ENCODE measurements at regions not wholly inside any gene's neighbourhood (a gene's known extent, or its start where the extent isn't known, plus 50 kb on each side); places are given as distances from the start of the nearest gene placed in this dataset.

DNA sequence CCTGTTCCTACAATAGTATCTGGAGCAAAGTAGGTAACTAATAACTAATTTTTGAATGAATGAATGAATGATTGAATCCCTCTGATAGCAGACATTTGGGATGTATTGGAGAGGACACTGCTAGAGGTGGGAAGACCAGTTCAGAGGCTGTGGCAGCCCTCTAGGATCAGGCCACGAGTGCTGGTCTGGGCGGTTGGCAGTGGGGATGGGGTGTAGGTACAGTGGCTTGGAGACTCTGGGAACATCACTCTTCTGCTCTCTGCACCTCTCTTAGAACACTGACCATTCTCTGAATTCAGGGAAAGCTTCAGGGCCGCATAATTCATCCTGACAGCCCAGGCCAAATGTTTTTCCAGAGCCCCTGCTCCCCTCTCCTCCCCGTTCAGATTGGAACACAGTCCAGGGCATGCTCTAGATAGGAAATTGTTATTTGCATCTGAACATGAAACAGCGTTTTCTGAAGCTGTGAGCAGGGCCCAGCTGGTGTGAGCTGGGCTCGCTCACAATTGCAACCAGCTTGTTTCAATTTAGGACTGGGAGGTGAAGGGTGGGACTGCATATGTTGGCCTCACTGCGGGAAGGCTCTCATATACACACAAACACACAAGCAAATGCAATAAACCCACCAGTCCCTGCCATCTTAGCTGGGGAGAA lies 253.1 kb upstream of the USP24 start:
- Mint-ChIP-seq H3K36me3 (ENCODE audit: insufficient read depth) (no peaks in the 10 kb centered on the region), H3K9me3 (no peaks in the 10 kb centered on the region), H3K27ac (no peak overlapping the region), H3K4me3 (no peak overlapping the region), H3K4me1 (ENCODE audit: low read depth in 2 of 2) (no peaks in the 10 kb centered on the region), H3K27me3 (peaks cover 15 to 29% of the 10 kb centered on the region in 2 donors)
- ATAC-seq (replicated peaks), result no peak
- DNase-seq, result no peak

DNA sequence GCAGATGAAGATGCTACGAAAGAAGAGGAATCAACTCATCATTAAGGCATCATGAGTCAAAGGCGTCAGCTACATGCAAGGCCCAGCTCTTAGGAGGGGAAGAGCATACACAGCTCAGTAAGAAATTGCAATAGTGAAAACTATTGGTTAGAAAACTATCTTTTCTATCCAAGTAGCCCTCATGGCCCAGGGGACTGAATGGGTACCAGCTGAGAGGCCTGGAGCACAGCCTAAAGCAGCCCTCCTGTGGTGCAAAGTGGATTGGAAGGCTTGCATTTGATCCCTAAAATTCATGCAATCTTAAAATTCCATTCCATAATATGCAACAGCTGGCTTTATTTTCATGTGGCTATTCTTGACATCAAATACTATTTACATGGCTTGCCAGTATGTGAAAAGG lies 251.8 kb upstream of the USP24 start:
- Mint-ChIP-seq H3K4me3 (no peak overlapping the region), H3K9me3 (no peaks in the 10 kb centered on the region), H3K4me1 (ENCODE audit: low read depth in 2 of 2) (no peaks in the 10 kb centered on the region), H3K27me3 (peaks cover 5 to 17% of the 10 kb centered on the region in 2 donors), H3K36me3 (ENCODE audit: insufficient read depth) (no peaks in the 10 kb centered on the region), H3K27ac (no peak overlapping the region)
- DNase-seq (no peak), ATAC-seq (replicated peaks) (no peak)

DNA sequence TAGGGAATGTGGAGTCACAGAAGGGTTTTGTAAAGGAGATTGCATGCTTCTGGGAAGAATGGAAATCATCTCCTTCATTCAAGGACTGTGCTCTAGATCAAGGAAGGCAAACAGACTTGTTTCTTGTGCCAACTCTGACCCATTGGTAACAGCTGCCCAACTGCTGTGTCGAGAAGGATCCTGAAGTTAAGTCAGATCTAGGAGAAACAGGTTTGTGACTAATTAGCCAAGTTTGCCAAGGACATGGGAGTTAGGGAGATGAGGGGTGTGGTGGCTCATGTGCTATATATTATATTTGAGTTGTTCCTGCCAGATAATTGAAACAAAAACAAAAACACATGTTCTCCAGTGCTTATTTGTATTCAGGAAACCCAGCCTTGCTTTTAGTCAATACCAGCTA lies 251.2 kb upstream of the USP24 start:
- Mint-ChIP-seq H3K27me3 (peaks cover 5 to 17% of the 10 kb centered on the region in 2 donors), H3K4me1 (ENCODE audit: low read depth in 2 of 2) (no peaks in the 10 kb centered on the region), H3K27ac (no peak overlapping the region), H3K4me3 (no peak overlapping the region), H3K36me3 (ENCODE audit: insufficient read depth) (no peaks in the 10 kb centered on the region), H3K9me3 (no peaks in the 10 kb centered on the region)
- DNase-seq (no peak), ATAC-seq (replicated peaks) (no peak)

DNA sequence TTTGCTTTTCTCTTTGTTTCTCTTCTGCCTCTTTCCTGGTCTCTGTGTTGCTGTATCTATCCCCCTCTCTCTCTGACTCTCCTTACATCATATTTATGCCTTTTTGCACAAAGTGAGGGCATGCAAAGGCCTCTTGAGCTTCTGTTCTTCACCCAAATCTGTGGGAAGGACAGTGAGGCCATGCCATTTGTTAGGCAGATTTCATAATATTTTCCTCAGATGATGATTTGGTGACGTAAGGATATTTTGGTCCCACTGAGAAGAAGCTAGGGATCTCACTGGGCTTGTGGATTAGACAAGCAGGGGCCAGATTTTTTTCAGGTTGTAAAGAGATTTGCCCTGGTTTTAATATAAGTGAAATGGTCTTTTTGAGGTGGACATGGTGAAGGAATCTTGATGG lies 249.4 kb upstream of the USP24 start:
- Mint-ChIP-seq H3K4me1 (ENCODE audit: low read depth in 2 of 2) (no peaks in the 10 kb centered on the region), H3K27ac (no peak overlapping the region), H3K27me3 (peaks cover 11 to 17% of the 10 kb centered on the region in 2 donors), H3K36me3 (ENCODE audit: insufficient read depth) (no peaks in the 10 kb centered on the region), H3K9me3 (no peaks in the 10 kb centered on the region), H3K4me3 (no peak overlapping the region)
- DNase-seq, result no peak
- ATAC-seq (replicated peaks), result no peak

DNA sequence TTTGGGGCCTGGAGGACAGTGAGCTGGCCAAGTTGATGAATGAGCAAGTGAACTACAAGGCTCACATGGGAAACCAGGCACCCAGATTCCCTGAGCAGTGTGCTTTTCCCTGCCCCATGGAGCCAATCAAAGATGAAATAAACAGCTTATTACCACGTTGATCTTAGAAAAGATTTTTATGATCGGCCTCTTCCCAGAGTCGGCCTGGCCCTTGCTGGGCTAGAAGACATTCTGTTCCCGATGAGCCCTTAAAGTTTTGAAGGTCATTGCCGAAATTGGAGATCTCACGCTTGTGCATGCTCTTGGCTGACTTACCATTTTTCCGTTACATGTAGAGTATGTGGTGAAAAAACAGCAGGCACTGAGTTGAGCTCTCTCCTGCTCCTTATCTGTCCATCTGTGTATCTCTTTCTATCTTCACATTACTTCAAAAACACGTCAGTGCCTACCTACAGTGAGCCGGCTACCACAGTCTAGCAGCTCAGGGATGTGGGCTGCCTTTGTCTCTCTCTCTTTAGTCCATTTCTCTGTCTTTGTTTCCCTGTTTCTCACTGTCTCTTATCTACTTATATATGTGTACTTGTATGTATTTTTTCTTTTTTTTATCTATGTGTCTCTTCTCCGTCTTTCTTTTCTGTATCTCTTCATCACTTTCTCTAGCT lies 248.8 kb upstream of the USP24 start:
- no peaks in the 10 kb centered on the region for H3K9me3 Mint-ChIP-seq
- H3K27me3 Mint-ChIP-seq, result peaks cover 11 to 13% of the 10 kb centered on the region in 2 donors
- no peak overlapping the region for H3K4me3 Mint-ChIP-seq
- no peak for ATAC-seq (replicated peaks)
- no peak for DNase-seq
- no peaks in the 10 kb centered on the region for H3K4me1 Mint-ChIP-seq (ENCODE audit: low read depth in 2 of 2)
- H3K27ac Mint-ChIP-seq, result no peak overlapping the region
- no peaks in the 10 kb centered on the region for H3K36me3 Mint-ChIP-seq (ENCODE audit: insufficient read depth)

DNA sequence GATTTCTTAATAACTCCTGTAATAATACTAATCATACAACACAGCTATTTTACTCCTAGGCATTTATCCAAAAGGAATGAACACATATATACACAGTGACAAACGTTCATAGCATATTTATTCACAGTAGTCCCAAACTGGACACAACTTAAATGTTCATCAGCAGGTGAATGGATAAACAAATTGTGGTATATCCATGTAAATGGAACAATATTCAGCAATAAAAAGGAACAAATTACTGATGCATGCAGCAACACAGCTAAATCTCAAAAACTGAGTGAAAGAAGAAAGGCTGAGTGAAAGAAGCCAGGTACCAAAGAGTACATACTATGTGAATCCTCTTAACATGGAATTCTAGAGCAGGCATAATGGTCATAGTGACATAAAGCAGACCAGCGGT lies 242.7 kb upstream of the USP24 start:
- Mint-ChIP-seq H3K4me3 (no peak overlapping the region), H3K4me1 (ENCODE audit: low read depth in 2 of 2) (no peaks in the 10 kb centered on the region), H3K27ac (no peak overlapping the region), H3K27me3 (peaks cover 11 to 18% of the 10 kb centered on the region in 2 donors), H3K9me3 (peaks cover 5 to 6% of the 10 kb centered on the region in 2 donors), H3K36me3 (ENCODE audit: insufficient read depth) (no peaks in the 10 kb centered on the region)
- no peak for DNase-seq
- ATAC-seq (replicated peaks), result no peak

DNA sequence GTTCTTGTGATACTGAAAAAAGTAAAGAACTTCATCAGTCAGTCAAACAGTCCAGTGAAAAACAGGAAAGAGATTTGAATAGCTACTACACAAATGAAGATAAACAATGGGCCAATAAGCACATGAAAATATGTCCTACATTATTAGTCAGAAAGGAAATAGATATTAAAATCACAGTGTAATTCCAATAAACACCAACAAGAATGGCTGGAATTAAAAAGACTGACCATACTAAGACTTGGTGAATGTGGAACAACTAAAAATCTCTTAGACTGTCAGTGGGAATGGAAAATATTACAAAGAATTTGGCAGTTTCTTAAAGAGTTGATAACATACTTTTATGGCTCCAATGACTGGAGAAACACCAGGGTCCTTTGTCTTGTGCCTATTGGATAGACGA lies 241.8 kb upstream of the USP24 start:
- H3K4me3 Mint-ChIP-seq, result no peak overlapping the region
- no peak overlapping the region for H3K27ac Mint-ChIP-seq
- no peaks in the 10 kb centered on the region for H3K4me1 Mint-ChIP-seq (ENCODE audit: low read depth in 2 of 2)
- DNase-seq (no peak), ATAC-seq (replicated peaks) (no peak)
- H3K27me3 Mint-ChIP-seq, result peaks cover 17 to 18% of the 10 kb centered on the region in 2 donors
- no peaks in the 10 kb centered on the region for H3K36me3 Mint-ChIP-seq (ENCODE audit: insufficient read depth)
- H3K9me3 Mint-ChIP-seq, result peaks cover 5 to 6% of the 10 kb centered on the region in 2 donors

DNA sequence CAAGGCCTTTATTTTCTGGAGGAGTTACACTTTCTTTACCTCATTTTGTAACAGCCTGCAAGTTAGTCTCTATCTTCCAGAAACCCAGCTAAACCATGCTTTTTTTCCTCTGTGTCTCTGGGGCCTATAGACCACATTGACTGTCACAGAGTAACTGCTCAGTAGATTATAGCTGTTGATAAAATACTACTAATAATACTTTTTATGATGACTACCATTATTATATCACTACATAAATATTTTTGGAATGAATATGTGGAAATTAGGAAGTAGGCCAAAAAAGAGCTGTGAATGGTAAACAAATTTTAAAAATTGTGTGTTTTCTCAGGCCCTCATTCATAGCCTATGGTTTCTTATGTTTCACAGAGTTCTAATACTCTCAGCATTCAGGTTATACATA lies 233.1 kb upstream of the USP24 start:
- no peak overlapping the region for H3K4me3 Mint-ChIP-seq
- no peaks in the 10 kb centered on the region for H3K36me3 Mint-ChIP-seq (ENCODE audit: insufficient read depth)
- no peak overlapping the region for H3K27ac Mint-ChIP-seq

DNA sequence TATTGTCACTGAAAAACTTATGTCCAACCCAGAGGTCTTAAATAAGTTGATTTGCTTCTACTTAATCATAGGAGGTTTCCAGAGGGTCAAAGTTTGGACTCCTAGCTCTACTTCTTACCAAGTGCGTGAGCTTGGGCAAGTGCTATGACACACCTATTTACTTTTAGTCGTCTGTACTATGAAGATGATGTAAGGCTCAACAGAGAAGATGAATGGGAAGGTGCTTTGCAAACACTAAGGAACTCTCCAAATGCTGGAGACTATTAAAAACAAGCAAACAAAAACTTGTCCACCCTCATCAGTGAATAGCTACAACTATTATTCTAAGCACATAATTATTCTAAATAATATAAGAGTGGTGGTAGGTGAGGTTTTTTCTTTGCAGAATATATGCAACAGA lies 232.3 kb upstream of the USP24 start:
- Mint-ChIP-seq H3K9me3 (no peaks in the 10 kb centered on the region), H3K4me3 (no peak overlapping the region), H3K27me3 (peaks cover 43 to 46% of the 10 kb centered on the region in 2 donors), H3K36me3 (ENCODE audit: insufficient read depth) (no peaks in the 10 kb centered on the region), H3K4me1 (ENCODE audit: low read depth in 2 of 2) (no peaks in the 10 kb centered on the region), H3K27ac (no peak overlapping the region)
- ATAC-seq (replicated peaks), result no peak
- DNase-seq, result no peak

More for the DNA sequence above, 233.1 kb upstream of the USP24 start:
- Mint-ChIP-seq H3K27me3 (peaks cover 41 to 44% of the 10 kb centered on the region in 2 donors), H3K9me3 (no peaks in the 10 kb centered on the region), H3K4me1 (ENCODE audit: low read depth in 2 of 2) (no peaks in the 10 kb centered on the region)
- DNase-seq, result no peak
- no peak for ATAC-seq (replicated peaks)

DNA sequence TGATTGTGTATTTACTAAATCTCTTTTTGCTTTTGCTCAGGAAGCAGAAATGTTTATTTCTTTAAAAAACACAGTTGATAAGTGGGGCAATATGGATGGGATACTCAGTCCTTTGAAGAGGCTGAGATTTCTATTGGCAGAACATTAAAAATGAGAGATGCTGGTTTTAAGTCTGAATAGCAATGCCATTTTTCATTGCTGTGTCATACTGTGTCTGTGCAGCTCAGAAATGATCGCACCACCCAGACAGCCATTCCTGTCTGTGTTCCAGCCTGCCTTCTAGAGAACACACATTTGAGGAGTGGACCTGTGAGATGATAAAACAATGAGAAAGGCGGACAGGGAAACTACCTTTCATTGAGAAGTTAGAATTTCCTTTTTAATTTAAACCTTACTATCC lies 231.2 kb upstream of the USP24 start:
- Mint-ChIP-seq H3K9me3 (no peaks in the 10 kb centered on the region), H3K4me1 (ENCODE audit: low read depth in 2 of 2) (no peaks in the 10 kb centered on the region), H3K27ac (no peak overlapping the region), H3K4me3 (no peak overlapping the region), H3K27me3 (peaks cover 36 to 46% of the 10 kb centered on the region in 2 donors), H3K36me3 (ENCODE audit: insufficient read depth) (no peaks in the 10 kb centered on the region)
- DNase-seq (no peak), ATAC-seq (replicated peaks) (no peak)

DNA sequence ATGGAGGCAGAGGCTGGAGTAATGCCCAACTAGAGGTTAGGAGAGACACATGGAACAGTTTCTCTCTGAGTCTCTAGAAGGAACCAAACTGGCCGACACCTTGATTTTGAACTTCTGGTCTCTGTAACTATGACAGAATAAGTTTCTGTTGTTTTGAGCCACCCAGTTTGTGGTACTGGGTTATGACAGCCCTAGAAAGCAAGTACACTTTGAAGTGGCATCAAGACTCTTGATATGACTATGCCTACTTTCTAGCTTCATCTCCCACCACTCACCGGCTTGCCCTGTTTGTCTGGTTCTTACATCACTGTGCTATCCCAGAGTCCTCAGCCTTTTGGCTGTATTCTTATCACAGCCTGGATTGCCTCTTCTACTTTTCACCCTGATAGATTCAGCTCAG lies 230.3 kb upstream of the USP24 start:
- H3K4me1 Mint-ChIP-seq (ENCODE audit: low read depth in 2 of 2), result no peaks in the 10 kb centered on the region
- H3K36me3 Mint-ChIP-seq (ENCODE audit: insufficient read depth), result no peaks in the 10 kb centered on the region
- ATAC-seq (replicated peaks) (no peak), DNase-seq (no peak)
- H3K27me3 Mint-ChIP-seq, result peaks cover 28 to 39% of the 10 kb centered on the region in 2 donors
- no peak overlapping the region for H3K27ac Mint-ChIP-seq
- H3K4me3 Mint-ChIP-seq, result no peak overlapping the region
- H3K9me3 Mint-ChIP-seq, result no peaks in the 10 kb centered on the region

DNA sequence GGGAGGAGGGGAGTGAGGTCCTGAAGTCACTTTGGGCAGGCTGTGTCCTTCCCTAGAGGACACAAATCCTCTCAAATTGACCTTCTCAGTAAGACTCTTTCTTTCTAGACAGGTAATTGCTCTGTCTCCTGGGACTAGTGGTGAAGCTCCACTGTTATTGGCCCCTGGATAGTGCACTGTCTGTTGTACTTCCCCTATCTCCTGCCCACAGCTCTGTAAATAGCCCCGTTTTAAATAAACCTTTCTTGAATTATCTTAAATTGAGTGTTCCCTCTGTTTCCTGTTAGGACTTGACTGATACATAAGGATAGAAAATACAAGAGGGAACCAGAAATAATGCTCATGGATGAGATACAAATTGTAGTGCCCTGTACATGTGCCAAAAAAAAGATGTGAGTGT lies 229.5 kb upstream of the USP24 start:
- H3K27me3 Mint-ChIP-seq, result peaks cover 24 to 33% of the 10 kb centered on the region in 2 donors
- no peak for DNase-seq
- no peak overlapping the region for H3K4me3 Mint-ChIP-seq
- ATAC-seq (replicated peaks), result no peak
- no peaks in the 10 kb centered on the region for H3K36me3 Mint-ChIP-seq (ENCODE audit: insufficient read depth)
- peaks cover 0 to 2% of the 10 kb centered on the region in 2 donors for H3K9me3 Mint-ChIP-seq
- no peak overlapping the region for H3K27ac Mint-ChIP-seq
- H3K4me1 Mint-ChIP-seq (ENCODE audit: low read depth in 2 of 2), result no peaks in the 10 kb centered on the region

DNA sequence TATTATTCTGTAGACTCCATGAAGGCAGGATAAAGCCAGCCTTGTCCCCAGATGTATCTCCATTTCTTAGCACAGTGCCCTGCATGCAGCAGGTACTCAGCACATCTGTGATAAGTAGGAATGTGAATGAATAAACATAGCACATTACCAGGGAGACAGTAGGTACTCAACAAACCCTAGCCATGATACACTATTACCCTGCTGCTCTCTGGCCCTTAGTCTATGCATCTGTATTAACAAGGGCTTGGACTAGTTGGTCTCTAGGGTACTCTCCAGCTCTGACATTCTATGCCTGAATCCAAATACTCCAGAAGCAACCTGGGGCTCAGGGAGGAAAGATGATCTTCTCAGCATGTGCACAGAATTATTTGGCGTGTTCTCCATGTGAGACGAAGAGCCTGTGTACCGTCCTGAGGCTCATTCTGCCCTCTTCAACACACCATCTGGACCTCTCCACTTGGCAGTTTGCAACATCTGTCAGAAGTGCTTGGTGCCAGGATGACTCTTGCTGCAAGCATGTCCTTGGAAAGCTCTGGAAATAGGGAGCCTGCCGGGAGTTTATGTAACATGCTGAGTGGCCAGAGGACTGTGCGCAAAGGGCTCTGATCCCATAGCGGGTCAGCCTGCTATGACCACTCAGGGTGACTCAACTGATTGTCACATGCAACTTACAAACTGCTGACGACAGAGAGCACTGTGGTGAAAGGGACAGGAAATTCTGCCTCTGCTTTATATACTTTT lies 228.2 kb upstream of the USP24 start:
- Mint-ChIP-seq H3K27ac (no peak overlapping the region), H3K4me3 (no peak overlapping the region), H3K9me3 (peaks cover 0 to 2% of the 10 kb centered on the region in 2 donors), H3K27me3 (peaks cover 16 to 37% of the 10 kb centered on the region in 2 donors), H3K36me3 (ENCODE audit: insufficient read depth) (no peaks in the 10 kb centered on the region), H3K4me1 (ENCODE audit: low read depth in 2 of 2) (no peaks in the 10 kb centered on the region)
- DNase-seq (no peak), ATAC-seq (replicated peaks) (no peak)

DNA sequence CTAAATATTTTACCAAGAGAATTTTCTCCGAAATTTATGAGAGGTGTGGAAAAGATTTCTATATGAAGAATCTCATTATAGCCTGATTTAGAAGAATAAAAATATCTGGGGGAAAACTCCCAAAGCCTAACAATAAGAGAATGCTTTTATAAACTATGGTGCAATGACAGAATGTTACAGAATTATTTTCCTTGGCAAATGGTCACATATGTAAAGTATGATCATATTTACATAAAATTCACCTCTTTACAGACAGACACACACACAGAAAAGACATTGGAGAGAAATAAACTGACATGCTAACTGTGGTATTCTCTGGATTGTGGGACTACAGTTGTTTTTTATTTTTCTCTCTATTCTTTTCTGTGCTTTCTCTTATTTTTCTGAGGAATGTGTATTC lies 226.3 kb upstream of the USP24 start:
- no peak for DNase-seq
- no peak for ATAC-seq (replicated peaks)
- peaks cover 12 to 38% of the 10 kb centered on the region in 2 donors for H3K27me3 Mint-ChIP-seq
- no peak overlapping the region for H3K4me3 Mint-ChIP-seq
- H3K27ac Mint-ChIP-seq, result no peak overlapping the region
- H3K4me1 Mint-ChIP-seq (ENCODE audit: low read depth in 2 of 2), result no peaks in the 10 kb centered on the region
- H3K36me3 Mint-ChIP-seq (ENCODE audit: insufficient read depth), result no peaks in the 10 kb centered on the region
- peaks cover 0 to 2% of the 10 kb centered on the region in 2 donors for H3K9me3 Mint-ChIP-seq

Data from effector memory CD8-positive, alpha-beta T cell (primary cell).